GM06990 (cell line): ENCODE measurements at regions not wholly inside any gene's neighbourhood (a gene's known extent, or its start where the extent isn't known, plus 50 kb on each side); places are given as distances from the start of the nearest gene placed in this dataset.

Experiments
- DNase-seq: peaks from one replicate; pipeline ENCODE4 v3.0.0-alpha.2; 2011; ENCODE audit not compliant: insufficient read length; ENCODE audit errors: extremely low read depth
- H3K27me3 ChIP-seq: replicated peaks from 2 replicates; pipeline ENCODE4 v1.6.0; 2011; ENCODE audit warnings: low read length; ENCODE audit not compliant: control insufficient read depth, insufficient read depth
- H3K36me3 ChIP-seq: 2 replicates; pipeline ENCODE4 v1.5.1; 2011; ENCODE audit warnings: low read length; ENCODE audit not compliant: control insufficient read depth, insufficient read depth
- H3K4me3 ChIP-seq: replicated peaks from 2 replicates; pipeline ENCODE4 v1.5.1; 2011; ENCODE audit warnings: low read depth, mild to moderate bottlenecking, control low read depth, low read length
- CTCF ChIP-seq: IDR thresholded peaks from 2 replicates; pipeline ENCODE4 v1.5.1; 2011; ENCODE audit warnings: low read length, control low read depth, mild to moderate bottlenecking, inconsistent platforms; ENCODE audit not compliant: insufficient read depth, poor library complexity, severe bottlenecking

- Histone ChIP-seq H3K36me3 (no peaks in the 10 kb centered on the region), H3K4me3 (no peak overlapping the region), H3K27me3 (no peaks in the 10 kb centered on the region)
- no peak for TF ChIP-seq CTCF
- DNase-seq = no peak
These were observed 271.2 kb upstream of the ZP4 start for GRCh38 chr1:238161955-238162354.

GRCh38 chr1:238153939-238154338, 263.2 kb upstream of the ZP4 start:
- no peak for DNase-seq
- Histone ChIP-seq H3K36me3 (no peaks in the 10 kb centered on the region), H3K4me3 (no peak overlapping the region), H3K27me3 (no peaks in the 10 kb centered on the region)
- no peak for TF ChIP-seq CTCF

- no peak for DNase-seq
- H3K4me3 ChIP-seq = no peak overlapping the region
- H3K36me3 ChIP-seq = no peaks in the 10 kb centered on the region
- no peak for TF ChIP-seq CTCF
- no peaks in the 10 kb centered on the region for H3K27me3 ChIP-seq
These were observed 262.5 kb upstream of the ZP4 start for GRCh38 chr1:238153253-238153652.

GRCh38 chr1:238152119-238152518, 261.4 kb upstream of the ZP4 start:
- DNase-seq = no peak
- no peaks in the 10 kb centered on the region for H3K27me3 ChIP-seq
- no peak for TF ChIP-seq CTCF
- H3K4me3 ChIP-seq = no peak overlapping the region
- no peaks in the 10 kb centered on the region for H3K36me3 ChIP-seq

- DNase-seq = no peak
- H3K27me3 ChIP-seq = no peaks in the 10 kb centered on the region
- no peak for TF ChIP-seq CTCF
- no peaks in the 10 kb centered on the region for H3K36me3 ChIP-seq
- H3K4me3 ChIP-seq = no peak overlapping the region
These were observed 252.3 kb upstream of the ZP4 start for GRCh38 chr1:238143038-238143437.

GRCh38 chr1:238141353-238141752, 250.6 kb upstream of the ZP4 start:
- DNase-seq = no peak
- Histone ChIP-seq H3K36me3 (no peaks in the 10 kb centered on the region), H3K4me3 (no peak overlapping the region), H3K27me3 (no peaks in the 10 kb centered on the region)
- no peak for TF ChIP-seq CTCF
